Erythroblast (primary cell): ENCODE measurements at regions not wholly inside any gene's neighbourhood (a gene's known extent, or its start where the extent isn't known, plus 50 kb on each side); places are given as distances from the start of the nearest gene placed in this dataset.

Source experiments
- GATA1 ChIP-seq: IDR thresholded peaks from 2 replicates; pipeline ENCODE4 v1.6.1; 2011; ENCODE audit warnings: low read depth, mild to moderate bottlenecking, control low read depth, low read length, moderate library complexity
- POLR2A ChIP-seq: IDR thresholded peaks from 2 replicates; pipeline ENCODE4 v1.6.1; 2011; ENCODE audit warnings: mild to moderate bottlenecking, low read length

DNA sequence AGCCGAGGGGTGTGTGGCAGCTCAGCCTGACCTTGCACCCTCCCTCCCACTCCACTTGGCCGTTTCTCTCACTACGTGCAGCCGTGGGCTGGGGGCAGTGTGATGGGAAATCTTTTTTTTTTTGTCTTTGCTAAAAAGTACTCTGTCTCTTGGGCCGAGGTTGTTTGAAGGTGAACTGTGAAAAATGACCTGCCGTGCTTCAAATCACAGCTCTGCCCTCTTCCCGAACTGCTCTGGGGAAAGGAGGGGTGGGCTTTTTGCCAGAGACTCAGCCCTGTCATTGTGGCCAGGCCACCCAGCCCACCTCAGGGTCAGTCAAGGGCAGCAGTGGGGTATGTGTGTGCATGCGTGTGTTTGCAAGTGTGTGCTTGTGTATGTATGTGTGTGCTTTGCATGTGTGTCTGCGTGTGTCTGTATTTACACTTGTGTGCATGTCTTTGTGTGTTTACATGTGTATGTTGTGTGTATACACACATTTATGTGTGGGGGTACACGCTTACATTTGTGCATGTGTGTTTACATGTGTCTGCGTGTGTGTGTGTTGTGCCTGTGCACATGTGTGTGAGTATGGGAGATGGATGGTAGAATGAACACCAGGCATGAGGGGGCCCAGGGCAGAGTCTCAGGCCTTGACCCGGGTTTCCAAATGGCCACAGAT lies 61.3 kb upstream of the HAAO start:
- TF ChIP-seq POLR2A (no peak), GATA1 (no peak)
